ENCODE measurements at regions not wholly inside any gene's neighbourhood (a gene's known extent, or its start where the extent isn't known, plus 50 kb on each side); places are given as distances from the start of the nearest gene placed in this dataset.

DNA sequence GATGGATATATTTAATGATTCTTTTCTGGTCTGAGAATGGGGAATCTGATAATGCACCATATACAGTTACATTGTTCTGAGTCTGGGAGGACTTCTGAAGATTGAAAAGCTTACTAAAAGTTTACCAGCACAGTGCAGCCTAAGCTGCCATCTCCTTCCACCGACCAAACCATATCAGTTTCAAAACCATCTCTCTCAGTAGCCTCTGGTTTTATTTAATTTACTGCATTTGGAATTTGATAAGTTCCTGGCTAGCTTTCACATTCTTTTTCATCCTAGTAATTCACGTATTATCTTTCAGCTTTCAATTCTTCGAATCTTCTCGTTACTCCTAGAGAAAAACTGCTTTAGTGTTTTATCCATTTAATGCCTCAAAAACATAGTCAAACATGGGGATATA is 181.4 kb upstream of the HCCS start:
- peaks cover 0 to 4% (median 0%) of the 10 kb centered on the region in 3 donors for H3K27me3 ChIP-seq (ENCODE audit: control insufficient read depth in 3 of 3, insufficient read depth in 3 of 3, low read length in 2 of 3)
- DNase-seq (no peak), ATAC-seq (ENCODE audit: insufficient read depth, low FRiP score) (no peak)
- H3K9ac ChIP-seq (ENCODE audit: insufficient read depth in 1 of 2, low read length in 2 of 2) = no peak overlapping the region
- H3K27ac ChIP-seq (ENCODE audit: low read depth in 1 of 2, low read length in 1 of 2) = no peak overlapping the region
- H3K4me1 ChIP-seq (ENCODE audit: control insufficient read depth in 5 of 5, insufficient read depth in 5 of 5, low read length in 5 of 5) = peaks cover 0 to 15% (median 0%) of the 10 kb centered on the region in 5 donors
- 66 to 83% methylated on average over 4 of the region's 4 CpGs for WGBS, 2 donors
- no peaks in the 10 kb centered on the region for H3K36me3 ChIP-seq (ENCODE audit: control insufficient read depth in 4 of 4, insufficient read depth in 4 of 4, low read length in 4 of 4)
- TF ChIP-seq, protein P1, sequence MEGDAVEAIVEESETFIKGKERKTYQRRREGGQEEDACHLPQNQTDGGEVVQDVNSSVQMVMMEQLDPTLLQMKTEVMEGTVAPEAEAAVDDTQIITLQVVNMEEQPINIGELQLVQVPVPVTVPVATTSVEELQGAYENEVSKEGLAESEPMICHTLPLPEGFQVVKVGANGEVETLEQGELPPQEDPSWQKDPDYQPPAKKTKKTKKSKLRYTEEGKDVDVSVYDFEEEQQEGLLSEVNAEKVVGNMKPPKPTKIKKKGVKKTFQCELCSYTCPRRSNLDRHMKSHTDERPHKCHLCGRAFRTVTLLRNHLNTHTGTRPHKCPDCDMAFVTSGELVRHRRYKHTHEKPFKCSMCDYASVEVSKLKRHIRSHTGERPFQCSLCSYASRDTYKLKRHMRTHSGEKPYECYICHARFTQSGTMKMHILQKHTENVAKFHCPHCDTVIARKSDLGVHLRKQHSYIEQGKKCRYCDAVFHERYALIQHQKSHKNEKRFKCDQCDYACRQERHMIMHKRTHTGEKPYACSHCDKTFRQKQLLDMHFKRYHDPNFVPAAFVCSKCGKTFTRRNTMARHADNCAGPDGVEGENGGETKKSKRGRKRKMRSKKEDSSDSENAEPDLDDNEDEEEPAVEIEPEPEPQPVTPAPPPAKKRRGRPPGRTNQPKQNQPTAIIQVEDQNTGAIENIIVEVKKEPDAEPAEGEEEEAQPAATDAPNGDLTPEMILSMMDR (IDR thresholded peaks at IDR 0.05; ENCODE audit: control extremely low read depth, extremely low read depth) = no peak
- peaks cover 0 to 8% (median 1%) of the 10 kb centered on the region in 4 donors for H3K9me3 ChIP-seq (ENCODE audit: control insufficient read depth in 4 of 4, insufficient read depth in 3 of 4, low read length in 3 of 4)
- no peak overlapping the region for H3K4me3 ChIP-seq

DNA sequence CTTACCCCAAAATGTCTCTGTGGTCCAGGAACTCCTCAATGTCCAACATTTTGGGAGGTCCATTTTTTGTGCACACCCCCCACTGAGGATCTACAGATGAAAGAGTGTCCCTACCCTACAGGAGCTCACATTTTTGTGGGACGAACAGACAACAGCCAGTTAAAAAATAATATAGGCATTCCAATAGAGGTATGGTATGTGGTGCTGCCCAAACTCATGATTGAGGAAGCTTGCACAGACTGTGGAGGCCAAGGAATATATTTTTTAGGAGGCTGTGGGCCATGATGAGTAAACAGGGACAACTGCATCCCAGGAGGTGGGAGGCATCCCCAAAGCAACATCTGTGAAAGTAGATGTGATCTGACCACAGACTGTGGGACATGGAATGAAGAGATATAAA is 181.0 kb upstream of the HCCS start:
- Histone ChIP-seq H3K4me3 (no peak overlapping the region), H3K9ac (ENCODE audit: insufficient read depth in 1 of 2, low read length in 2 of 2) (no peak overlapping the region), H3K9me3 (ENCODE audit: control insufficient read depth in 4 of 4, insufficient read depth in 3 of 4, low read length in 3 of 4) (peaks cover 0 to 8% (median 1%) of the 10 kb centered on the region in 4 donors), H3K36me3 (ENCODE audit: control insufficient read depth in 4 of 4, insufficient read depth in 4 of 4, low read length in 4 of 4) (no peaks in the 10 kb centered on the region), H3K4me1 (ENCODE audit: control insufficient read depth in 5 of 5, insufficient read depth in 5 of 5, low read length in 5 of 5) (peaks cover 0 to 15% (median 0%) of the 10 kb centered on the region in 5 donors), H3K27ac (ENCODE audit: low read depth in 1 of 2, low read length in 1 of 2) (no peak overlapping the region), H3K27me3 (ENCODE audit: control insufficient read depth in 3 of 3, insufficient read depth in 3 of 3, low read length in 2 of 3) (peaks cover 0 to 4% (median 0%) of the 10 kb centered on the region in 3 donors)
- ATAC-seq (ENCODE audit: insufficient read depth, low FRiP score) (no peak), DNase-seq (no peak)
- WGBS, 2 donors = 64 to 89% methylated on average over 1 of the region's 1 CpG
- TF ChIP-seq, protein P1 (IDR thresholded peaks at IDR 0.05; ENCODE audit: control extremely low read depth, extremely low read depth) = no peak

DNA sequence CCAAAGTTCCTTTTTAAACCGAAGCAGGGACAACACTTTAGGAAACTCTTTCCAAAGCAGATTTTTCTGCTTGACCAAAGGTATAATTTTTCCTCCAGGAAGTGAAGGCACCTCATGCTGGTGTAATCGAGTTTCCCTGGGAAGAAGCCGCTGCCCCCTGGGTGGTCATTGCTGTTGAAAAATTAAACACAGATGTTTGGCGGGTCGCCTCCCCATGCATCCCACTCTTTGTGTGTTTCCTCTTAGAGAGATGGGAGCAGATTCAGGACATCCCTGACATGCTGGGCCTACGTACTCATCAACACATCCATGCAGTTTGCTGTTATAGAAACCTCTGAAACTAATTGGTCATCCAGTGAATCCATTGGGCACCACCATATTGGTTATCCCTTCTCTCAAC is 179.2 kb upstream of the HCCS start:
- no peaks in the 10 kb centered on the region for H3K36me3 ChIP-seq (ENCODE audit: control insufficient read depth in 4 of 4, insufficient read depth in 4 of 4, low read length in 4 of 4)
- no peak overlapping the region for H3K27ac ChIP-seq (ENCODE audit: low read depth in 1 of 2, low read length in 1 of 2)
- 74 to 87% methylated on average over 6 of the region's 6 CpGs for WGBS, 2 donors
- H3K4me3 ChIP-seq = no peak overlapping the region
- H3K9ac ChIP-seq (ENCODE audit: insufficient read depth in 1 of 2, low read length in 2 of 2) = no peak overlapping the region
- DNase-seq = no peak
- H3K4me1 ChIP-seq (ENCODE audit: control insufficient read depth in 5 of 5, insufficient read depth in 5 of 5, low read length in 5 of 5) = peaks cover 0 to 9% (median 0%) of the 10 kb centered on the region in 5 donors
- TF ChIP-seq, protein P1 (IDR thresholded peaks at IDR 0.05; ENCODE audit: control extremely low read depth, extremely low read depth) = no peak
- no peak for ATAC-seq (ENCODE audit: insufficient read depth, low FRiP score)
- peaks cover 0 to 8% (median 1%) of the 10 kb centered on the region in 4 donors for H3K9me3 ChIP-seq (ENCODE audit: control insufficient read depth in 4 of 4, insufficient read depth in 3 of 4, low read length in 3 of 4)
- no peaks in the 10 kb centered on the region for H3K27me3 ChIP-seq (ENCODE audit: control insufficient read depth in 3 of 3, insufficient read depth in 3 of 3, low read length in 2 of 3)

DNA sequence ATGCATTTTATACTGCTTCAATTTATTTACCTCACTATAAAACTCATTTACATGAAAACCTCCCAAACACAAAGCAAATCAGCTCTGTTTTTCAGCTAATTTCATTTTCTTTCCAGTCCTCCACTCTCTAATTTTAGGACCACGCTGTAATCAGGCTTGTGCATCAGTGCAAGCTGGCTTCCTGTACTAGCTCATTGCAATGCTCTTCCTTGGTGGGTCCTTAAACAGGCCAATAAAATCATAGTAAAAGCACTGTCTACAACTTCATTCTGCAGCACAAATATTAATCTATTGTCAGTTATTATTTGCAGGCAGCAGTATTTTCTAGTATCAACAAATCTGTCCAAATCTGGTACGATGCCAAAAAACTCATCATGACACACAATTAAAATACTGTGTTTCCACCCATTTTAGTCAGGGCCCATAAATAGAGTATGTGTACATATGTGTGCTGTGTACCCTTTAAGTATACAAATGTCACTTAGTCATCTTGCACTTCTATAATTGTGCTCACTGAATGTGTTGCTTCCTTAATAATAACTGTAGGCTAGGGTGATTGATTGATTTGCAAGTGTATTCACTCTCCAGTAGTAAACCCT is 178.2 kb upstream of the HCCS start:
- ATAC-seq (ENCODE audit: insufficient read depth, low FRiP score) = no peak
- peak in 2 of 3 donors; percentile 89 to 91 for DNase-seq
- H3K27me3 ChIP-seq (ENCODE audit: control insufficient read depth in 3 of 3, insufficient read depth in 3 of 3, low read length in 2 of 3) = no peaks in the 10 kb centered on the region
- TF ChIP-seq, protein P1 (IDR thresholded peaks at IDR 0.05; ENCODE audit: control extremely low read depth, extremely low read depth) = no peak
- no peak overlapping the region for H3K27ac ChIP-seq (ENCODE audit: low read depth in 1 of 2, low read length in 1 of 2)
- H3K9ac ChIP-seq (ENCODE audit: insufficient read depth in 1 of 2, low read length in 2 of 2) = no peak overlapping the region
- no peak overlapping the region for H3K4me3 ChIP-seq
- peaks cover 0 to 3% (median 0%) of the 10 kb centered on the region in 4 donors for H3K9me3 ChIP-seq (ENCODE audit: control insufficient read depth in 4 of 4, insufficient read depth in 3 of 4, low read length in 3 of 4)
- 53 to 59% methylated on average over 2 of the region's 2 CpGs for WGBS, 2 donors
- peaks cover 0 to 9% (median 3%) of the 10 kb centered on the region in 5 donors for H3K4me1 ChIP-seq (ENCODE audit: control insufficient read depth in 5 of 5, insufficient read depth in 5 of 5, low read length in 5 of 5)
- no peaks in the 10 kb centered on the region for H3K36me3 ChIP-seq (ENCODE audit: control insufficient read depth in 4 of 4, insufficient read depth in 4 of 4, low read length in 4 of 4)

Data from lung (tissue), 11 donors.